ENCODE measurements at regions not wholly inside any gene's neighbourhood (a gene's known extent, or its start where the extent isn't known, plus 50 kb on each side); places are given as distances from the start of the nearest gene placed in this dataset.
A peak's percentile ranks its signal among the peaks of the same experiment; 100 is the strongest.

GRCh38 chr3:188950832-188951489 lies 220.8 kb upstream of the TPRG1 start:
- FAIRE-seq: no peak
- no peak overlapping the region for H3K4me2 ChIP-seq (ENCODE audit: insufficient read depth in 1 of 2, low read depth in 2 of 2, low read length in 2 of 2)
- TF ChIP-seq POLR2AphosphoS5 (IDR thresholded peaks at IDR 0.05; ENCODE audit: low read depth, low read length): no peak
- no peak for TF ChIP-seq EP300 (IDR thresholded peaks at IDR 0.05; ENCODE audit: borderline replicate concordance in 1 of 2, low read depth in 2 of 2, low read length in 2 of 2)
- TF ChIP-seq CHD1 (IDR thresholded peaks at IDR 0.05; ENCODE audit: low read depth, low read length): no peak
- TF ChIP-seq KDM5A (IDR thresholded peaks at IDR 0.05; ENCODE audit: low read length): no peak
- TF ChIP-seq SUZ12 (IDR thresholded peaks at IDR 0.05; ENCODE audit: low read length): no peak
- TF ChIP-seq TEAD4 (IDR thresholded peaks at IDR 0.05; ENCODE audit: low read depth, low read length): no peak
- no peak for TF ChIP-seq SIN3A (conservative IDR thresholded peaks at IDR 0.05 in 1 of 2, IDR thresholded peaks at IDR 0.05 in 1 of 2; ENCODE audit: low read depth in 1 of 2, low read length in 2 of 2)
- no peak for TF ChIP-seq PHF8 (conservative IDR thresholded peaks at IDR 0.05; ENCODE audit: low read depth, low read length)
- TF ChIP-seq TAF7 (optimal IDR thresholded peaks at IDR 0.05; ENCODE audit: borderline replicate concordance, low read depth, low read length): no peak
- TF ChIP-seq CTBP2 (IDR thresholded peaks at IDR 0.05; ENCODE audit: borderline replicate concordance, insufficient read depth, insufficient read length, low read length): no peak
- TF ChIP-seq BCL11A (IDR thresholded peaks at IDR 0.05; ENCODE audit: low read depth in 2 of 2, low read length in 2 of 2): no peak

More at GRCh38 chr3:188950832-188951489, 220.8 kb upstream of the TPRG1 start:
- H3K4me1 ChIP-seq (replicated peaks in 1 of 4; ENCODE audit: control insufficient read depth in 3 of 4, insufficient read depth in 4 of 4, low read length in 3 of 4): peaks cover 3 to 12% (median 8%) of the 10 kb centered on the region in 4 experiments; a peak in 6 of 7 replicates
- H4K91ac ChIP-seq (replicated peaks; ENCODE audit: insufficient read length, low read length): no peak overlapping the region
- no peak overlapping the region for H3K14ac ChIP-seq (ENCODE audit: insufficient read length)
- H2BK15ac ChIP-seq (ENCODE audit: low read length): no peak overlapping the region
- H2BK120ac ChIP-seq (replicated peaks; ENCODE audit: low read depth, low read length): no peak overlapping the region
- H3K23me2 ChIP-seq (ENCODE audit: low read depth, low read length): peaks cover 4% of the 10 kb centered on the region
- ChIA-PET CTCF (ENCODE audit: partially characterized antibody) (interaction anchor here (0.6 to 6.9 kb wide), 8 partner anchors 11 to 1213 kb away, joined by 3 to 107 read pairs (median 4); no protein-coding TSS in a partner anchor), POLR2A (ENCODE audit: partially characterized antibody) (interaction anchor here (0.9 kb wide), 1 partner anchor 1213 kb away, joined by 4 read pairs; no protein-coding TSS in a partner anchor)
- H3K9ac ChIP-seq (replicated peaks in 1 of 4; ENCODE audit: extremely low read depth in 1 of 4, low read depth in 3 of 4, low read length in 3 of 4): no peak overlapping the region
- H3K23ac ChIP-seq (ENCODE audit: insufficient read length): no peak overlapping the region
- H2BK12ac ChIP-seq (ENCODE audit: low read depth, low read length): no peak overlapping the region
- no peak overlapping the region for H3K4ac ChIP-seq (replicated peaks; ENCODE audit: insufficient read length, low read depth, low read length)
- H4K8ac ChIP-seq (ENCODE audit: extremely low read depth, insufficient read depth, low read length): no peak overlapping the region
- H3K27ac ChIP-seq (ENCODE audit: low read depth, low read length): no peak overlapping the region
- peaks cover 0 to 4% (median 1%) of the 10 kb centered on the region in 4 experiments; a peak in 1 of 7 replicates for H3K27me3 ChIP-seq (replicated peaks in 1 of 4; ENCODE audit: control insufficient read depth in 3 of 4, extremely low read depth in 1 of 4, insufficient read depth in 3 of 4, low read length in 3 of 4)
- WGBS, 2 experiments (ENCODE audit: extremely low coverage in 1 of 2, insufficient coverage in 1 of 2, insufficient read length in 1 of 2, insufficient replicate concordance in 2 of 2, low coverage in 1 of 2, low lambda C conversion rate in 2 of 2, missing lambda C conversion rate in 1 of 2): 90% methylated on average over 13 of the region's 13 CpGs; no CpG with 5 or more reads in 1 of the 2 experiments
- no peak overlapping the region for H3K56ac ChIP-seq (replicated peaks; ENCODE audit: insufficient read length, low read depth, low read length)
- H2AFZ ChIP-seq (ENCODE audit: low read length): no peak overlapping the region
- no peaks in the 10 kb centered on the region for H4K20me1 ChIP-seq (replicated peaks in 1 of 2; ENCODE audit: control insufficient read depth in 1 of 2, insufficient read depth in 2 of 2, low read length in 2 of 2)
- 0 out of 2 replicates have a peak overlapping the region, but pooled peaks have one; percentile 14 for H2AK5ac ChIP-seq (ENCODE audit: low read depth, low read length)
- no peaks in the 10 kb centered on the region for H3K9me3 ChIP-seq (ENCODE audit: insufficient read depth in 2 of 2, low read depth in 1 of 2, low read length in 1 of 2)
- H3K79me1 ChIP-seq (ENCODE audit: low read depth, low read length): no peaks in the 10 kb centered on the region
- H2BK5ac ChIP-seq (ENCODE audit: low read depth, low read length): 0 out of 2 replicates have a peak overlapping the region, but pooled peaks have one; percentile 35
- no peak overlapping the region for H4K5ac ChIP-seq (ENCODE audit: insufficient read length, low read depth, low read length)
- no peak overlapping the region for H3K18ac ChIP-seq (ENCODE audit: extremely low read depth, low read length)
- no peaks in the 10 kb centered on the region for H3K79me2 ChIP-seq (ENCODE audit: control insufficient read depth in 1 of 2, insufficient read depth in 2 of 2, low read length in 2 of 2)
- no peak overlapping the region for H2BK20ac ChIP-seq (ENCODE audit: low read length)
- H3K4me3 ChIP-seq (ENCODE audit: extremely low read depth in 1 of 4, insufficient read depth in 2 of 4, low read depth in 3 of 4, low read length in 4 of 4): no peak overlapping the region
- no peaks in the 10 kb centered on the region for H3K36me3 ChIP-seq (ENCODE audit: control insufficient read depth in 2 of 4, insufficient read depth in 4 of 4, low read length in 3 of 4)
- DNase-seq (ENCODE audit: low read depth in 1 of 2, low spot score in 2 of 2): no peak
